GM12873 (cell line): ENCODE measurements at regions not wholly inside any gene's neighbourhood (a gene's known extent, or its start where the extent isn't known, plus 50 kb on each side); places are given as distances from the start of the nearest gene placed in this dataset.

Experiments used
- CTCF ChIP-seq: IDR thresholded peaks from 2 replicates; pipeline ENCODE4 v1.5.1; 2012; ENCODE audit warnings: low read depth, mild to moderate bottlenecking, moderate library complexity, low read length, control low read depth; ENCODE audit not compliant: insufficient read depth; ENCODE audit errors: missing control alignments

- no peak for TF ChIP-seq CTCF
These were observed 166.4 kb upstream of the SFRP2 start for GRCh38 chr4:153955327-153955726.

- no peak for TF ChIP-seq CTCF
These were observed 165.8 kb upstream of the SFRP2 start for GRCh38 chr4:153954654-153955053.

- TF ChIP-seq CTCF = no peak
These were observed 161.5 kb upstream of the SFRP2 start for GRCh38 chr4:153950100-153950979.

DNA sequence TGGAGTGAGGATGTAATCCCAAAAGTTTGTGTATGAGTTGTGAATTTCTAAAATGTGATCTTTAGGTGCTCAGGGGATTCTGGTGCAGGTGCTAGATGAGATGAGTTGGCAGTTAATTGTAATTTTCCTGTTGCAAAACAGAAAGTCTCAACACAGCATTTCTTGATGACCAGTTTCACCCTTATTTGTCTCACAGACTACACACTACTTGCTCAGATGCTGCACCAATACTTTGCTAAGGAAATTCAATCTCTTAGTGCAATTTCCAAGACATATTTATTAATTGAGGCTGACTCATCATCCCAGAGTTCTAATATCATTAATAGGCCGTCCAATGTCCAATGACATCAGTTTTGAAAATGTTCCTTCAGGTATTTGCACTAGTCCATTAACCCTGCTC, 159.2 kb upstream of the SFRP2 start:
- TF ChIP-seq CTCF = no peak

- no peak for TF ChIP-seq CTCF
These were observed 158.2 kb upstream of the SFRP2 start for GRCh38 chr4:153947124-153947523.

- no peak for TF ChIP-seq CTCF
These were observed 156.8 kb upstream of the SFRP2 start for GRCh38 chr4:153945704-153946103.

DNA sequence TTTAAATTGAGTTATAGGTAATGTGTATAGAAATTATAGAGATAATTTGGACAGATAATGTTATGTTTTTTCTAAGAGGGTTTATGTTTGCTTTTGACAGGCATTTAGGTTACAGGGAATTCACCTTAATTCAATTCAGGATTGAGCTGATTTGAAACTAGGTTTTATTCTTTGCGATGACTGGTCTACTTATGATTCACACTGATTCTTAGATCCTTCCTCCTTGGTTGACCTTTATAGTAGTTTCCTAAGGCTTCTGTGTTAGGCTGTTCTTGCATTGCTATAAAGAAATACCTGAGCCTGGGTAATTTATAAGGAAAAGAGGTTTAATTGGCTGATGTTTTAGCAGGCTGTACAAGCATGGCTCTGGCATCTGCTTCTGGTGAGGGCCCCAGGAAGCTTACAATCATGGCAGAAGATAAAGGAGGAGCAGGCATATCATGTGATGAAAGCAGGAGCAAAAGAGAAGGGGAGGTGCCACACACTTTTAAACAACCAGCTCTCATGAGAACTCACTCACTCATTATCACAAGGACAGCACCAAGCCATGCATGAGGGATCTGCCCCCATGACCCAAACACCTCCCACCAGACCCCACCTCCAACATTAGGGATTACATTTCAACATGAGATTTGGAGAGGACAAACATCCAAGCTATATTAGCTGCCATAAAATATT, 155.0 kb upstream of the SFRP2 start:
- TF ChIP-seq CTCF = no peak
